B cell (primary cell): ENCODE measurements at regions not wholly inside any gene's neighbourhood (a gene's known extent, or its start where the extent isn't known, plus 50 kb on each side); places are given as distances from the start of the nearest gene placed in this dataset.

Experiments
- ATAC-seq: fragments of 200-7000 bp; cut with Tn5 transposase; one replicate; pipeline ENCODE4 v1.10.0; 2021; ENCODE audit warnings: low read depth, mild to moderate bottlenecking, moderate number of reproducible peaks, moderate library complexity
- CTCF ChIA-PET: fragments of 350-600 bp; sonication (Branson Sonifier 250); formaldehyde crosslinking; loops from one replicate; lab custom pipeline; 2021; ENCODE audit warnings: antibody characterized with exemption, inconsistent platforms; lab: Charles Lee
- POLR2A ChIA-PET: fragments of 350-600 bp; sonication (Branson Sonifier 250); formaldehyde crosslinking; loops from one replicate; lab custom pipeline; 2021; ENCODE audit warnings: antibody characterized with exemption; lab: Charles Lee
- DNase-seq: peaks from one replicate; pipeline ENCODE4 v3.0.0; 2013
- H2AFZ ChIP-seq: 2 replicates; pipeline ENCODE4 v1.6.1; 2012; ENCODE audit warnings: mild to moderate bottlenecking, low read depth, low read length; ENCODE audit not compliant: insufficient read depth, poor library complexity, severe bottlenecking
- H3K27ac ChIP-seq, 2 donors: 1 replicate in 1 of 2; 2 replicates in 1 of 2; pipeline ENCODE4 v1.5.1; 2012 to 2013; ENCODE audit warnings: low read length in 2 of 2, mild to moderate bottlenecking in 2 of 2, moderate library complexity in 1 of 2
- H3K27me3 ChIP-seq, 4 experiments: fragments of 200-600 bp in 1 of 4; sonication (generic) in 1 of 4; replicated peaks in 1 of 4; 1 replicate in 2 of 4; 2 replicates in 2 of 4; pipeline versions ENCODE4 v1.6.1 to v1.7.0; 2013 to 2016; ENCODE audit warnings: low read length in 3 of 4, mild to moderate bottlenecking in 2 of 4, mixed read lengths in 1 of 4, moderate library complexity in 1 of 4; ENCODE audit not compliant: insufficient read depth in 4 of 4, control insufficient read depth in 3 of 4; ENCODE audit errors: control extremely low read depth in 1 of 4
- H3K36me3 ChIP-seq, 2 experiments: replicated peaks in 1 of 2; 1 replicate in 1 of 2; 2 replicates in 1 of 2; pipeline versions ENCODE4 v1.6.1 to v1.7.1; 2013; ENCODE audit warnings: low read length in 1 of 2; ENCODE audit not compliant: insufficient read depth in 2 of 2, control insufficient read depth in 1 of 2; ENCODE audit errors: control extremely low read depth in 1 of 2, extremely low read depth in 1 of 2
- H3K4me1 ChIP-seq, 2 donors: fragments of 200-600 bp in 1 of 2; sonication (generic) in 1 of 2; 1 replicate in 1 of 2; 2 replicates in 1 of 2; pipeline versions ENCODE4 v1.5.1 to v1.6.1; 2013 to 2017; ENCODE audit warnings: low read length in 2 of 2; ENCODE audit not compliant: control insufficient read depth in 2 of 2, insufficient read depth in 2 of 2
- H3K4me2 ChIP-seq: replicated peaks from 2 replicates; pipeline ENCODE3; 2012; ENCODE audit warnings: mild to moderate bottlenecking, low read depth, low read length; ENCODE audit not compliant: poor library complexity, severe bottlenecking
- H3K4me3 ChIP-seq, 5 experiments: fragments of 200-600 bp in 1 of 5; sonication (generic) in 1 of 5; 1 replicate in 3 of 5; 2 replicates in 2 of 5; pipeline versions ENCODE4 v1.5.1 to v1.7.0; 2011 to 2016; ENCODE audit warnings: low read length in 4 of 5, mild to moderate bottlenecking in 4 of 5, low read depth in 2 of 5, control low read depth in 1 of 5, moderate library complexity in 1 of 5; ENCODE audit not compliant: insufficient read depth in 1 of 5; ENCODE audit errors: control extremely low read depth in 1 of 5, extremely low read depth in 1 of 5
- H3K79me2 ChIP-seq: fragments of 200-600 bp; sonication (generic); one replicate; pipeline ENCODE4 v1.6.0; 2016; ENCODE audit warnings: low read length; ENCODE audit not compliant: control insufficient read depth, insufficient read depth
- H3K9ac ChIP-seq: fragments of 200-600 bp; sonication (generic); 2 replicates; pipeline ENCODE4 v1.6.1; 2017; ENCODE audit warnings: mild to moderate bottlenecking, low read length, moderate library complexity
- H3K9me3 ChIP-seq, 3 donors: one replicate each; pipeline versions ENCODE4 v1.6.1 to v1.7.1; 2013; ENCODE audit warnings: low read length in 2 of 3; ENCODE audit not compliant: control insufficient read depth in 2 of 3, insufficient read depth in 1 of 3; ENCODE audit errors: control extremely low read depth in 1 of 3
- H4K20me1 ChIP-seq: 2 replicates; pipeline ENCODE4 v1.6.0; 2012; ENCODE audit warnings: mild to moderate bottlenecking, low read length; ENCODE audit not compliant: insufficient read depth, control insufficient read depth, poor library complexity, severe bottlenecking
- H3K27ac Mint-ChIP-seq: one replicate; pipeline ENCODE4 v1.8.0; 2021; ENCODE audit warnings: mixed read lengths
- H3K27me3 Mint-ChIP-seq: one replicate; pipeline ENCODE4 v1.8.0; 2021; ENCODE audit warnings: mixed read lengths
- H3K4me1 Mint-ChIP-seq: one replicate; pipeline ENCODE4 v1.8.0; 2021; ENCODE audit warnings: mixed read lengths
- H3K4me3 Mint-ChIP-seq: one replicate; pipeline ENCODE4 v1.8.0; 2021; ENCODE audit warnings: mixed read lengths
- H3K9me3 Mint-ChIP-seq: one replicate; pipeline ENCODE4 v1.8.0; 2022; ENCODE audit warnings: mixed read lengths; ENCODE audit not compliant: insufficient read depth
- CTCF ChIP-seq: fragments of 200-600 bp; IDR thresholded peaks from one replicate; pipeline ENCODE4 v1.8.0; 2022; ENCODE audit warnings: antibody characterized with exemption, mild to moderate bottlenecking
- EZH2 ChIP-seq: IDR thresholded peaks from 2 replicates; pipeline ENCODE4 v1.6.1; 2012; ENCODE audit warnings: borderline replicate concordance, low read depth, mild to moderate bottlenecking, moderate library complexity, low read length; ENCODE audit not compliant: insufficient read depth, poor library complexity, severe bottlenecking
- WGBS: methylation state at CpG from one replicate; pipeline ENCODE4 v1.1.5; 2013; ENCODE audit warnings: missing lambda C conversion rate; ENCODE audit not compliant: insufficient coverage; 5-methylcytosine and 5-hydroxymethylcytosine counted together
- intact Hi-C: fragments of 100-400 bp; cut with micrococcal nuclease; formaldehyde crosslinking; loops from one replicate; pipeline ENCODE4 v1.10.0; 2022

- H2AFZ ChIP-seq, result no peak overlapping the region
- no peak overlapping the region for H3K4me3 ChIP-seq
- ATAC-seq (no peak), DNase-seq (no peak)
- 80% methylated on average over 1 of the region's 3 CpGs for WGBS
- H3K27me3 ChIP-seq, result no peaks in the 10 kb centered on the region
- ChIA-PET POLR2A (no interaction called here), CTCF (no interaction called here)
- H4K20me1 ChIP-seq, result no peaks in the 10 kb centered on the region
- Mint-ChIP-seq H3K4me1 (peaks cover 56% of the 10 kb centered on the region), H3K27me3 (no peaks in the 10 kb centered on the region), H3K27ac (no peak overlapping the region), H3K9me3 (no peaks in the 10 kb centered on the region), H3K4me3 (no peak overlapping the region)
- H3K79me2 ChIP-seq, result no peaks in the 10 kb centered on the region
- H3K36me3 ChIP-seq, result no peaks in the 10 kb centered on the region
- H3K9me3 ChIP-seq, result no peaks in the 10 kb centered on the region
- no peak overlapping the region for H3K9ac ChIP-seq
- H3K27ac ChIP-seq, result no peak overlapping the region
- intact Hi-C loops, result no loop called here
- peaks cover 47% of the 10 kb centered on the region in 2 donors for H3K4me1 ChIP-seq
- H3K4me2 ChIP-seq, result no peak overlapping the region
- no peak for TF ChIP-seq CTCF
- no peak for TF ChIP-seq EZH2
These were observed 262.0 kb downstream of the CD83 start for GRCh38 chr6:14379568-14379967.

- Histone ChIP-seq H3K4me1 (peaks cover 47% of the 10 kb centered on the region in 2 donors), H3K4me2 (no peak overlapping the region), H3K9ac (no peak overlapping the region), H3K36me3 (no peaks in the 10 kb centered on the region), H3K79me2 (no peaks in the 10 kb centered on the region), H3K4me3 (no peak overlapping the region), H2AFZ (no peak overlapping the region), H3K9me3 (no peaks in the 10 kb centered on the region), H4K20me1 (no peaks in the 10 kb centered on the region), H3K27me3 (no peaks in the 10 kb centered on the region), H3K27ac (no peak overlapping the region)
- 90% methylated on average over 3 of the region's 10 CpGs for WGBS
- Mint-ChIP-seq H3K4me1 (peaks cover 55% of the 10 kb centered on the region), H3K27me3 (no peaks in the 10 kb centered on the region), H3K27ac (no peak overlapping the region), H3K4me3 (no peak overlapping the region), H3K9me3 (no peaks in the 10 kb centered on the region)
- no peak for DNase-seq
- ChIA-PET CTCF (no interaction called here), POLR2A (no interaction called here)
- no peak for ATAC-seq
- intact Hi-C loops, result no loop called here
- TF ChIP-seq CTCF, result no peak
- no peak for TF ChIP-seq EZH2
These were observed 262.7 kb downstream of the CD83 start for GRCh38 chr6:14380086-14380820.
